ENCODE measurements at regions not wholly inside any gene's neighbourhood (a gene's known extent, or its start where the extent isn't known, plus 50 kb on each side); places are given as distances from the start of the nearest gene placed in this dataset.

GRCh38 chr7:13551503-13551902 lies 438.0 kb downstream of the ETV1 start (continued):
- TF ChIP-seq ZNF565 (CRISPR knock-in tag; conservative IDR thresholded peaks at IDR 0.05; ENCODE audit: low read depth), result no peak
- TF ChIP-seq ZNF8 (CRISPR knock-in tag; IDR thresholded peaks at IDR 0.05), result no peak
- no peak for TF ChIP-seq ZC3H10 (CRISPR knock-in tag; IDR thresholded peaks at IDR 0.05)
- TF ChIP-seq CSRNP3 (CRISPR knock-in tag; IDR thresholded peaks at IDR 0.05), result no peak

DNA sequence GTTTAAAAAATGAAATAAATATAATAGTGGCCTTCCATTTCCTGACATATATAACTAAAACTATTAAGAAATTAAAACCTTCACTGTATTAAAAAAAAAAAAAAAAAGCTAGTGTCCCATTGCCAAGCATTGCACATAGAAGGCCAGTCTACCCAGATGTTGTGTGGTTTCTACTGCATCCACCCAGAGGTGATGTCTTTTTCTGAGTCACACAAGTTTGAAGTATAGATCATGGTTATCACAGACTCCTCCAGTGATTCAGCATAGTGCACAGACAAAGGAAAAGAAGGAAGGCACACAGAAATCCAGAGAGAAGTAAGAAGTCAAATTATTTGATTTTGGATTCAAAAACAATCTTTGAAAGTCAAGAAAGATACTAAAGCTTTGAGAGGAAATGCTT lies 429.0 kb downstream of the ETV1 start:
- no peak for ATAC-seq
- TF ChIP-seq ESRRG (CRISPR knock-in tag; IDR thresholded peaks at IDR 0.05), result no peak
- no peak for TF ChIP-seq ARNTL (CRISPR knock-in tag; IDR thresholded peaks at IDR 0.05; ENCODE audit: borderline replicate concordance, low read depth)
- no peak for TF ChIP-seq PATZ1 (CRISPR knock-in tag; IDR thresholded peaks at IDR 0.05; ENCODE audit: borderline replicate concordance)
- TF ChIP-seq ZNF565 (CRISPR knock-in tag; conservative IDR thresholded peaks at IDR 0.05; ENCODE audit: low read depth), result no peak
- TF ChIP-seq CREB5 (CRISPR knock-in tag; IDR thresholded peaks at IDR 0.05; ENCODE audit: low read depth), result no peak
- TF ChIP-seq TCF4 (CRISPR knock-in tag; IDR thresholded peaks at IDR 0.05; ENCODE audit: borderline replicate concordance), result no peak
- no peak for TF ChIP-seq ZFP3 (CRISPR knock-in tag; IDR thresholded peaks at IDR 0.05)
- no peak for TF ChIP-seq ZC3H10 (CRISPR knock-in tag; IDR thresholded peaks at IDR 0.05)
- TF ChIP-seq, protein P1, sequence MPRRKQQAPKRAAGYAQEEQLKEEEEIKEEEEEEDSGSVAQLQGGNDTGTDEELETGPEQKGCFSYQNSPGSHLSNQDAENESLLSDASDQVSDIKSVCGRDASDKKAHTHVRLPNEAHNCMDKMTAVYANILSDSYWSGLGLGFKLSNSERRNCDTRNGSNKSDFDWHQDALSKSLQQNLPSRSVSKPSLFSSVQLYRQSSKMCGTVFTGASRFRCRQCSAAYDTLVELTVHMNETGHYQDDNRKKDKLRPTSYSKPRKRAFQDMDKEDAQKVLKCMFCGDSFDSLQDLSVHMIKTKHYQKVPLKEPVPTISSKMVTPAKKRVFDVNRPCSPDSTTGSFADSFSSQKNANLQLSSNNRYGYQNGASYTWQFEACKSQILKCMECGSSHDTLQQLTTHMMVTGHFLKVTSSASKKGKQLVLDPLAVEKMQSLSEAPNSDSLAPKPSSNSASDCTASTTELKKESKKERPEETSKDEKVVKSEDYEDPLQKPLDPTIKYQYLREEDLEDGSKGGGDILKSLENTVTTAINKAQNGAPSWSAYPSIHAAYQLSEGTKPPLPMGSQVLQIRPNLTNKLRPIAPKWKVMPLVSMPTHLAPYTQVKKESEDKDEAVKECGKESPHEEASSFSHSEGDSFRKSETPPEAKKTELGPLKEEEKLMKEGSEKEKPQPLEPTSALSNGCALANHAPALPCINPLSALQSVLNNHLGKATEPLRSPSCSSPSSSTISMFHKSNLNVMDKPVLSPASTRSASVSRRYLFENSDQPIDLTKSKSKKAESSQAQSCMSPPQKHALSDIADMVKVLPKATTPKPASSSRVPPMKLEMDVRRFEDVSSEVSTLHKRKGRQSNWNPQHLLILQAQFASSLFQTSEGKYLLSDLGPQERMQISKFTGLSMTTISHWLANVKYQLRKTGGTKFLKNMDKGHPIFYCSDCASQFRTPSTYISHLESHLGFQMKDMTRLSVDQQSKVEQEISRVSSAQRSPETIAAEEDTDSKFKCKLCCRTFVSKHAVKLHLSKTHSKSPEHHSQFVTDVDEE (CRISPR knock-in tag; IDR thresholded peaks at IDR 0.05), result no peak
- TF ChIP-seq ISL1 (CRISPR knock-in tag; IDR thresholded peaks at IDR 0.05), result no peak
- TF ChIP-seq TOX (CRISPR knock-in tag; IDR thresholded peaks at IDR 0.05; ENCODE audit: borderline replicate concordance), result no peak
- no peak for TF ChIP-seq CSDC2 (CRISPR knock-in tag; IDR thresholded peaks at IDR 0.05)
- TF ChIP-seq ZNF70 (CRISPR knock-in tag; IDR thresholded peaks at IDR 0.05), result no peak
- no peak for TF ChIP-seq PPARA (CRISPR knock-in tag; IDR thresholded peaks at IDR 0.05; ENCODE audit: borderline replicate concordance)
- no peak for TF ChIP-seq BACH2 (CRISPR knock-in tag; IDR thresholded peaks at IDR 0.05; ENCODE audit: borderline replicate concordance)
- no peak for TF ChIP-seq ZNF8 (CRISPR knock-in tag; IDR thresholded peaks at IDR 0.05)

DNA sequence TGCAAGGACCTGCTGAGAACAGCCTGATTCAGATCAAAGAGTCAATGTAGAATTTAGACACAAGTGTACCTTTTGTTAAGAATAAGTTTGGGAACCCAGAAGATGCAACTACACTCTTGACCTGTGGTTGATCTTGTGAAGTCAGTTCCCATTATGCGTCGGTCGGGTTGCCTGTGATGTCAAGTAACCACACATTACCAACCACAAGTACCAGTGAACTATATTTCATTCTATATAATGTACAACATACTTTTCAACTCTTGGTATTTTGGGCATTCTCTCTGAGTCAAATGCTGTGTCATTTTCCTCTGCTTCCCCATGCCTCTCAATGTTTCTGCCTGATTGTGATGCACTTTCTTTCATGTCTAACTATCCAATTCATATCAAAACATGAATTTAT lies 426.2 kb downstream of the ETV1 start:
- ATAC-seq, result no peak
- TF ChIP-seq TCF4 (CRISPR knock-in tag; IDR thresholded peaks at IDR 0.05; ENCODE audit: borderline replicate concordance) (no peak), ARNTL (CRISPR knock-in tag; IDR thresholded peaks at IDR 0.05; ENCODE audit: borderline replicate concordance, low read depth) (no peak), ISL1 (CRISPR knock-in tag; IDR thresholded peaks at IDR 0.05) (no peak), RARB (CRISPR knock-in tag; IDR thresholded peaks at IDR 0.05) (no peak), SNAI2 (CRISPR knock-in tag; IDR thresholded peaks at IDR 0.05) (no peak), GLIS3 (CRISPR knock-in tag; IDR thresholded peaks at IDR 0.05) (no peak), ZC3H10 (CRISPR knock-in tag; IDR thresholded peaks at IDR 0.05) (no peak), ZFP3 (CRISPR knock-in tag; IDR thresholded peaks at IDR 0.05) (no peak), BACH2 (CRISPR knock-in tag; IDR thresholded peaks at IDR 0.05; ENCODE audit: borderline replicate concordance) (no peak), ZNF8 (CRISPR knock-in tag; IDR thresholded peaks at IDR 0.05) (no peak), CSRNP3 (CRISPR knock-in tag; IDR thresholded peaks at IDR 0.05) (no peak), ESRRG (CRISPR knock-in tag; IDR thresholded peaks at IDR 0.05) (no peak), ZNF565 (CRISPR knock-in tag; conservative IDR thresholded peaks at IDR 0.05; ENCODE audit: low read depth) (no peak), OSR1 (CRISPR knock-in tag; IDR thresholded peaks at IDR 0.05) (no peak), ZNF70 (CRISPR knock-in tag; IDR thresholded peaks at IDR 0.05) (no peak), CREB5 (CRISPR knock-in tag; IDR thresholded peaks at IDR 0.05; ENCODE audit: low read depth) (no peak)
- TF ChIP-seq, protein P2, sequence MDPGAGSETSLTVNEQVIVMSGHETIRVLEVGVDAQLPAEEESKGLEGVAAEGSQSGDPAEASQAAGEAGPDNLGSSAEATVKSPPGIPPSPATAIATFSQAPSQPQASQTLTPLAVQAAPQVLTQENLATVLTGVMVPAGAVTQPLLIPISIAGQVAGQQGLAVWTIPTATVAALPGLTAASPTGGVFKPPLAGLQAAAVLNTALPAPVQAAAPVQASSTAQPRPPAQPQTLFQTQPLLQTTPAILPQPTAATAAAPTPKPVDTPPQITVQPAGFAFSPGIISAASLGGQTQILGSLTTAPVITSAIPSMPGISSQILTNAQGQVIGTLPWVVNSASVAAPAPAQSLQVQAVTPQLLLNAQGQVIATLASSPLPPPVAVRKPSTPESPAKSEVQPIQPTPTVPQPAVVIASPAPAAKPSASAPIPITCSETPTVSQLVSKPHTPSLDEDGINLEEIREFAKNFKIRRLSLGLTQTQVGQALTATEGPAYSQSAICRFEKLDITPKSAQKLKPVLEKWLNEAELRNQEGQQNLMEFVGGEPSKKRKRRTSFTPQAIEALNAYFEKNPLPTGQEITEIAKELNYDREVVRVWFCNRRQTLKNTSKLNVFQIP (CRISPR knock-in tag; IDR thresholded peaks at IDR 0.05; ENCODE audit: borderline replicate concordance, low read depth), result no peak

Measured in SK-N-SH treated with all-trans-retinoic acid at 6 μM for 48 hours (cell line).